H7 (cell line): ENCODE measurements at regions not wholly inside any gene's neighbourhood (a gene's known extent, or its start where the extent isn't known, plus 50 kb on each side); places are given as distances from the start of the nearest gene placed in this dataset.
"Not testable (repeated sequence)": the region's sequence is repeated elsewhere in the genome, so short reads cannot be mapped to it uniquely, and the experiment has no call there.

ENCODE experiments used
- DNase-seq: peaks from one replicate; pipeline ENCODE4 v3.0.0; 2012
- H3K27me3 ChIP-seq: 2 replicates; pipeline ENCODE4 v1.6.0; 2011; ENCODE audit warnings: mild to moderate bottlenecking, low read length; ENCODE audit not compliant: control insufficient read depth, insufficient read depth
- H3K36me3 ChIP-seq: replicated peaks from 2 replicates; pipeline ENCODE4 v1.5.1; 2011; ENCODE audit warnings: low read length; ENCODE audit not compliant: control insufficient read depth, insufficient read depth
- H3K4me3 ChIP-seq: 2 replicates; pipeline ENCODE4 v1.5.1; 2011; ENCODE audit warnings: low read depth, mild to moderate bottlenecking, control low read depth, low read length, moderate library complexity; ENCODE audit not compliant: insufficient read depth

DNA sequence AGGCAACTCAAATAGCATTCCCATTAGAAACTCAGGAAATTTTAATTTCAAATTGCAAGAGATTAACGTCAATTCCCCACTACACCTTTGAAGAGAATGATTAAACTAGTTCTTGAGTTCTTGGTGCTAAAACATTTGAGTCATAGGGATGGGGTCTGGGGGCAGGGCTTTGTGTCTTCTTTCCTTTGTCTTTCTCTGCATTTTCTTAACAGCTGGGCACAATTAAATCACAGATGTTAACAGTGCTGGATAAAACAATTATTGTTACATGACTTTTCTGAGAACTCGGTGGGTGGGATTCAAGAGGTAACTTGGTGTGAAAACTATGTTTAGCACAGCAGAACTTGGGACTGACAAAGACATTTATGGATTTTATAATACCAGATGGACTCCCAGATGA is 351.9 kb upstream of the TNC start:
- Histone ChIP-seq H3K27me3 (no peaks in the 10 kb centered on the region), H3K36me3 (no peaks in the 10 kb centered on the region), H3K4me3 (no peak overlapping the region)
- DNase-seq: no peak

DNA sequence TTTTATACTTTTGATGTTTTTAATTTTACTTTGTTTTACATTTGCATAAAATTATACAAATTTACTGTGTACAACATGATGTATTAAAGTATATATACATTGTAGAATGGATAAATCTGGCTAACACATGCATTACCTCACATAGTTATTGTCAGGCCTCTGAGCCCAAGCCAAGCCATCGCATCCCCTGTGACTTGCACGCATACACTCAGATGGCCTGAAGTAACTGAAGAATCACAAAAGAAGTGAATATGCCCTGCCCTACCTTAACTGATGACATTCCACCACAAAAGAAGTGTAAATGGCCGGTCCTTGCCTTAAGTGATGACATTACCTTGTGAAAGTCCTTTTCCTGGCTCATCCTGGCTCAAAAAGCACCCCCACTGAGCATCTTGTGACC is 355.1 kb upstream of the TNC start:
- not testable (repeated sequence) for H3K36me3 ChIP-seq, H3K4me3 ChIP-seq, H3K27me3 ChIP-seq, DNase-seq

DNA sequence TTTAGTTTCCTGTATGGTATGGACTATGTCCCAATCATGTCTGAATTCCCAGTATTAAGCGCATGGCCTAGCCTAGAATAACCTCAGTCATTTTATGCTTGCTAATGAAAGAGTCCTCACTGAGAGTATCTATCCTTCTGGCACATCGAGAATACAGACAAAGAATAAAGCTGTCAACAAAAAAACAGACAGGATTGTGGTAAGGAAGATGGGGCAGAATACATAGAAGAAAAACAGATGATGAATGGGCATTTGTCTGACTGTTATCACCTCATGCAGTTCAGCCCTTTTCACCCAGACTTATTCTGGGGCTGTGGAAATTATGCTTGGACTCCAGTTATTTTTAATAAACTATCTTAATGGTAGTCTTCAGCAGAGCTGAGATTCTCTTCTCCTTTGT is 363.8 kb upstream of the TNC start:
- H3K4me3 ChIP-seq: no peak overlapping the region
- DNase-seq: no peak
- H3K27me3 ChIP-seq: no peaks in the 10 kb centered on the region
- H3K36me3 ChIP-seq: peaks cover 21% of the 10 kb centered on the region

DNA sequence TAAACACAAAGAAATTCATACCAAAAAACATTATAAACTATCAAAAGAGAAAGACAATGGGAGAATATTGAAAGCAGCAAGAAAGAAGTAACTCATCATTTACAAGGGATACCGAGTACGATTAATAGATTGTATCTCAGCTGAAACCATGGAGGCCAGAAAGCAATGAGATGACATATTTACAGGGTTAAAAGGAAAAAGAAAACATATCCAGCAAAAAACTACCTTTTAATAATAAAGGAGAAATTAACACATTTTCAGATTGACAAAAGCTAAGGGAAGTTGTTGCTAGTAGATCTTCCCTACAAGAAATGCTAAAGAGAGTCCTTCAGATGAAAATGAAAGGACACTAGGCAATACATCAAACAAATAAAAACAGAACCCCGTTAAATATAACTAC is 364.8 kb upstream of the TNC start:
- DNase-seq: no peak
- H3K4me3 ChIP-seq: no peak overlapping the region
- no peaks in the 10 kb centered on the region for H3K27me3 ChIP-seq
- H3K36me3 ChIP-seq: peaks cover 20% of the 10 kb centered on the region

DNA sequence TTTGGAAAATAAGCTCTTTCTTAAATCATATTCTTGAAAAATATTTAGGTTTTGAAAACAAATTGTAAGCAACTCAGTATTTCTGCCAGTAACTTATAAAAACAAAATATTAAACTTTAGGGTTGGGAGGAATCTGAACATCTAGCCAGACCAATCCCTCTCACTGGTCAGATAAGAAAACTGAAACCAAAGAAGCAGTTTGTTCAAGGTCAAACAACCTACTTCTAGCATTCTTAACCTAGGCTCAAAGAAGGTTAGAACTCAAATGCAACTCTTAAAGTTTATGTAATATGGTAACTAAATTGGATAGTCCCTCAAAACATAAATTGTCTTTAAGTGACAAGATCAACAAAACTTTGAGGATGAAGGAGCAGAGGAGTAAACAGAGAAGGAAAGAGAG is 374.9 kb upstream of the TNC start:
- peaks cover 12% of the 10 kb centered on the region for H3K36me3 ChIP-seq
- no peak for DNase-seq
- H3K4me3 ChIP-seq: no peak overlapping the region
- H3K27me3 ChIP-seq: no peaks in the 10 kb centered on the region

DNA sequence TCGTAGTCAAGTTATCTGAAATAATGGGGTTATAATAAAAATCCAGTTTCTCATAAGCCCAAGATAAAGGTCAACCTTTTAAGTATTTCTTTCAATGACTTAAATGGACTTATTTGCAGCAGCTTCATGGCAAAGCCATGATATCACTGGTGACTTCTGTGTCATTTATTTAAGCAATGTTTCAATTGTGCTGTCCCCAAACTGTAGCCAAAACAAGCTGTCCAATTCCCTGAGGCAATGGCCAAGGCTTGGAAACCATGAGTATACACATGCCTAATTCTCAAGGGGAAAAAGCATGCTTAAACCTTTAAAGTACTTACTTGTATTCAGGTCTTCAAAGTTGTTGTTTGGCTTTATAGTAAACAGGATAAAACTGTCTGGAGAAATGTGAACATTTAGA is 376.4 kb upstream of the TNC start:
- no peaks in the 10 kb centered on the region for H3K27me3 ChIP-seq
- peaks cover 19% of the 10 kb centered on the region for H3K36me3 ChIP-seq
- H3K4me3 ChIP-seq: no peak overlapping the region
- no peak for DNase-seq

DNA sequence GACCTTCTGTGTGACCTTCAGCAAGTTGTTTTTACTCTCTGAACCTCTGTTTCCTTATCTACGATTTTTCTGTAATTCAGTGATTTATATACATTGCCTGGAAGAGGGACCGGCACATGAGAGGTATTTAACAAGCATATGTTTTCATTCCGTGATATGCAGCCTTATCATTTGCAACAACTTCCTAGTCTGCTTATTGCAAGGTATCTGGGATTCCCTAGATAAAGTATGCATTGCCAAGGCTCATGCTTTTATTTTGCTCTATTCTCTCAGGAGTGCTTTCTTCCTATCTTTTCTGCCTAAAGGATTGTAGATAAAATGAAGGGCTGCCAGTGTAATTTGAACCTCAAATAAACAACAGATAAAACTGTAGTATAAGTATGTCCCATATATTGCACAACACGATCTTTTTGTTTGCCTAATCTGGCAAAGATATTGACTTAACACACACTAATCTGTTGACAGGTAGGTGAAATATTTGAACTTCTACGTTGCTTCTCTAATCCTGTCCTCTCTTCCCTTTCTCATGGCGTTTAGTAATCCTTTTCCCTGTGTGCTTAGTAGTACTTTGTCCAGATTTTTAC is 377.2 kb upstream of the TNC start:
- H3K36me3 ChIP-seq: peaks cover 17% of the 10 kb centered on the region
- no peak overlapping the region for H3K4me3 ChIP-seq
- no peak for DNase-seq
- no peaks in the 10 kb centered on the region for H3K27me3 ChIP-seq

DNA sequence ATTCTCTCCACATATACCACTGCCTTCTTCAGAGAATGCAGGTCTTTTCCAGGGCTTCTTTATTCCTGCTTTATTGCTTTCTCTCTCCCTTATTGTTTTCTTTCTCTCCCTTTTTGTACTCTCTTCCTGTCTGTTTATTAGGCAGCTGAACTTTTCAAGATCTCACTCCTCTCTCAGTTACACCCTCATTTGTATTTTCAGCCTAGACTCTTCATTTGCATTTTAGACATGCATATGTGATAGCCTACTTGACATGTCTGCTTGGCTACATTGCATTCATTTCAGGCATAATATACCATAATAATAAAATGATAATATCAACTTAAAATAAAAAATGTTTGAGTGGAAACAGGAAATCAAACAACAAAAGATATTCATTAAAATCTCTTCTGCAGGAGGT is 377.9 kb upstream of the TNC start:
- no peak for DNase-seq
- H3K27me3 ChIP-seq: no peaks in the 10 kb centered on the region
- no peak overlapping the region for H3K4me3 ChIP-seq
- peaks cover 17% of the 10 kb centered on the region for H3K36me3 ChIP-seq

DNA sequence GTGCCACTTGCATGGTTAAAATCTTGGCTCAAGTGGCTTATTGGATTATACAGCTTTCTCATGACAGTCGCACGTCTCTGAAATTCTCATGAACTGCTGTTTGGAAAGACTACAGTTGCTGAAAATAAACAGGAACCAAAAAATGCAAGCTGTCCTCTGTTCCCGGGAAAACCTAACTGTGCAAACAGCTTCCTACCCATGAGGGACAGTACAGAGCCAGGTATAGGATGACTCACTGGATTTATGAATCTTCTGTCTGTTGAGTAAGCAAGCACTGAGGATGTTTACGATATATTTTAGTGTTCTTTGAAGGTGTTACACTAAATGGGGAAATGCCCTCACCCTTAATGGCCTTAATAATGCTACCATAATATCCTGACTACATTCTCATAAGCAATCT is 380.3 kb upstream of the TNC start:
- no peak overlapping the region for H3K4me3 ChIP-seq
- H3K36me3 ChIP-seq: peaks cover 17% of the 10 kb centered on the region
- H3K27me3 ChIP-seq: no peaks in the 10 kb centered on the region
- DNase-seq: no peak

DNA sequence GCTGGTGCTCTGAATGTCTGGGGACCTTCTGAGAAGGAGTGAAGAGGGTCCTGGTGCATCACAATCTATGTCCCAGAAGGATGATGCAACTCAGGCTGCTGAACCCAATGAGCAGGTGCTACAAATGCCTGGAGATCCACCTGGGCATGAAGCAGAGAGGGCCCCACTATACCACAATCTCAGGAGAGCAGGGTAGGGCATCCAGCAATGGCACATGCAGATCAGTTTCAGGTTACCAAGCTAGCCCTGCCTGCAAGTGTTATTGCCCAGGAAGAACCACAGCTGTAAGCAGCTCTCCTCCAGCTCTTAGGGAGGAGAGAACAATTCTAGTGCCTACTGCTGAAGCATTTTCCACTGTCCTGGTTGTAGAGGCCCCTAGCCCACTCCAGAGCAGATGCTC is 389.2 kb upstream of the TNC start:
- DNase-seq: no peak
- no peak overlapping the region for H3K4me3 ChIP-seq
- H3K27me3 ChIP-seq: no peaks in the 10 kb centered on the region
- H3K36me3 ChIP-seq: no peaks in the 10 kb centered on the region; the same call in none of the 2 replicates

DNA sequence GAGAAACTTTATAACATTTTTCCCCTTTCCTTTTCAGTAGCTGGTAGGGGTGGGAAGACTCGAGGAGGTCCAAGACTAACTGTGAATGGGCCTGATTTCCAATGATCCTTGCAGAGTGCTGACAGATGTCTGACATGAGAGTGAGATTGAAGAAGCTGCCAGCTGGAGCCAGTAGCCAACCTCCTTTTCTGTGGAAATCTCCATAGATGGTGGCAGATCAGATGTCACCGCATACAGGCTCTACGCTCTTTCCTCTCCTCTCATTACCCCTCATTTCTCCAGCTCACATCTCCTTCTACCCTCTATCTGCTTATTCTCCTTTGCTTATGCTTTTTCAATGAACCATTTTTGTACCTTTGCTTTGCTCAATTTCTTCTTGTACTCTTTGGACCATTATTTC is 395.2 kb upstream of the TNC start:
- Histone ChIP-seq H3K36me3 (peaks cover 4% of the 10 kb centered on the region), H3K27me3 (no peaks in the 10 kb centered on the region), H3K4me3 (no peak overlapping the region)
- DNase-seq: no peak

DNA sequence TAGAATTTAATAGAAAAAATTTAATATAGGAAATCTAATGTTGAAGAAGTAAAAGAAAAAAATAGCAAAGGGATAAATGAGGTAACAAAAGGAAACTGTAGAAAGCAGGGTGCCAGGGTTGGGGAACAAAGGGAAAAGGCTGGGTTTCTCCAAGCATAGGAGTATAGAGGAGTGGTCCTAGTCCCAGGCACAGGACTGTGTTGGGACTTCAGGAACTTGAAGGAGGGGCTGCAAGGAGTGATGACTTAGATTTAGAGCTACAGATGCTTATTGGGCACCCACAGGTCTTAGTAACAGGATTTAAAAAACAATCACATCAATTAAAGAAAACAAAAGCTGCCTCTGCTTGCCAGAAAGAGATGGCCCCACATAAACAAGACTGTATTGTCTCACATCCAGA is 396.5 kb upstream of the TNC start:
- Histone ChIP-seq H3K36me3 (peaks cover 7% of the 10 kb centered on the region), H3K4me3 (no peak overlapping the region), H3K27me3 (no peaks in the 10 kb centered on the region)
- no peak for DNase-seq

DNA sequence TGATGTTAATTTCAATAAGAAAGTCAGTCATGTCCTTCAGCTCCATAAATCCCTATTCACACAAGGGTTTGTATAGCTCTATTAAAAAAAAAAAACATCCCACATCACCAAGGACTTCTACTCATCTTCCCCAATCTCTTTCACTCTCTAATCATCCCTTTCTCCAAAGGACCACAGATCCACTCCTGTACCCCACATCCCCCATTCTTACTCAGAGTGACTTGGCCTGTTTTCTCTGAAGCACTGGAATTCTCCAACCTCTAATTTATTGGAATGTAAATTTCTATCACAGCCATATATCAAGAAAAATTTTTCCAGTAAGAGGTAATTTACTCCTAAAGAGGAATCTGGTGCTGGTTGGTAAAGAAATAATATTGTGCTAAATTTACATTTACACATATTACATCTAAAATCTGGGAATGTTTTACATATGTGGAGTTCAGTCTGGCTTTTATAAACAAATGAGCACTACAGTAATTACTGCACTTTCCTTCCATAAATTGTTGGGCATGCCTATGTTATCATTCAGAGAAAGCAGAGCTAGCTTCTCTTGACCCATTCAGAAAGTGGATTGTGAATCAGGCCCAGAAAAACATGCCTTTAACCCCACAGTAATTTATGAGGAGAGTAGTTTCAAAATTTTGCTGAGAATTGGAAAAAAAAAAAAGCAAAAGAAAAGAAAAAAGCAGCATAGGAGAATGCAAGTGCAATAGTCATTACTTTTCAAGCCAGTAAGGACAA is 399.5 kb upstream of the TNC start:
- H3K4me3 ChIP-seq: no peak overlapping the region
- DNase-seq: no peak
- peaks cover 26% of the 10 kb centered on the region for H3K36me3 ChIP-seq
- no peaks in the 10 kb centered on the region for H3K27me3 ChIP-seq

DNA sequence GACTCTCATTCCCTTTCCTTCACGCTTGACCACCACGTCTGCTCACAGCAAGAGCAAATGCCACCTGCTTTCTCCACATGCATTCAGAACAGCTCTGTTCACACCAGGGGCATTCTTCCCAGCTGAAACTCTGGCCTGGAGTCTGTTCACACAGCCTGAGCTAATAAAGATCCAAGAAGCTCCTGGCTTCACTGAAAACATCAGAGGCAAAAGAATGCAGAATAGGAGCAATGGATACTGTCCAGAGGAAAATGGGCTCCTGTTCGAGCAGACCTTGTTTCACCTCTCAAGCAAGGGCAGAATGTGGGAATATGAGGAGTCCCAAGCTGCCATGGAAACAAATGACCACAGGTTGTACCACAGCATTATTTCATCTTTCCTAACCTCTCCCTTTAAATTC is 402.7 kb upstream of the TNC start:
- no peak overlapping the region for H3K4me3 ChIP-seq
- H3K36me3 ChIP-seq: peaks cover 42% of the 10 kb centered on the region
- H3K27me3 ChIP-seq: no peaks in the 10 kb centered on the region
- DNase-seq: no peak

DNA sequence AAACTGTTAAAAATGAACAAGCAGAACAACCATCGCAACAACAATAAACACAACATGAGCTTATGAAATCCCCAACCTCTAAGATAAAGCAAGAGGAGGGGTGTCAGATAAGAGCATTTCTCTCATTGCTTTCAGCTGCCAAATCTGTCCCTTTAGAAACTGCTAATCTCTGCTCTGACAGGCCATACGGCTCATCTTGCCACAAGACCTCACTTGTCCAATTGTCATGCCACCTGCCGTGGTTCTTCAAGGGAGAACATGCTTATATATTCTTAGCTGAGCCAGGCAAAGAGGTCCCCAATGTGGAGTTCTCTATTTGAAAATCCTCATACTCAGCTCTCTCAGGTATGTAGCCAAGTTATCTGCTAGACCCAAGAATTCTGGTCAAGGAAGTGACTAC is 405.0 kb upstream of the TNC start:
- H3K27me3 ChIP-seq: no peaks in the 10 kb centered on the region
- H3K4me3 ChIP-seq: no peak overlapping the region

More for the DNA sequence above, 405.0 kb upstream of the TNC start:
- H3K36me3 ChIP-seq: peaks cover 40% of the 10 kb centered on the region
- DNase-seq: no peak
